Activated T-helper 1 cell treated with anti-CD3 and anti-CD28 coated beads, Interleukin-2, amount 50 U/mL, for 16 hours (primary cell): ENCODE measurements at regions not wholly inside any gene's neighbourhood (a gene's known extent, or its start where the extent isn't known, plus 50 kb on each side); places are given as distances from the start of the nearest gene placed in this dataset.
"Not testable (repeated sequence)": the region's sequence is repeated elsewhere in the genome, so short reads cannot be mapped to it uniquely, and the experiment has no call there.

Experiments
- DNase-seq, 2 donors: peaks; one replicate each; pipeline ENCODE4 v3.0.0-alpha.2; 2020; ENCODE audit warnings: low read depth in 1 of 2, low spot score in 1 of 2

DNA sequence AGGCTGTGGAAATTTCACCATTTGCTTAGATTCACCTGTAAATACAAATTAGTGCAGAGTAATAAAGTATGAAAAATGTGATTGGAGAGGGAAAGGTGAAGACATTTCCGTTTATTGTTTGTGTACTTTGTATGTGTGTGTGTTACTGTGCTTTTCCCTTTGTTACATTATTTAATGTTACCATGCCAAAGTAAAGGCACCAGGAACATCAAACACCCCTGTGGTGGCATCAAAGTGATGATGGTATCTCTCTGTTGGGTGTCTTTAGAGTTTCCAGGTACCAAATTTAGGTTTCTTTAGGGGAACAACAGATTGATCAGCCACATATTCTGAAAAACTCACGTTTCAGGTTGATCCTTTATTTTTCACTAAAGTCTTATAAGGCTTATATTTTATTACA, 189.0 kb upstream of the FBXO33 start:
- DNase-seq = no peak

DNA sequence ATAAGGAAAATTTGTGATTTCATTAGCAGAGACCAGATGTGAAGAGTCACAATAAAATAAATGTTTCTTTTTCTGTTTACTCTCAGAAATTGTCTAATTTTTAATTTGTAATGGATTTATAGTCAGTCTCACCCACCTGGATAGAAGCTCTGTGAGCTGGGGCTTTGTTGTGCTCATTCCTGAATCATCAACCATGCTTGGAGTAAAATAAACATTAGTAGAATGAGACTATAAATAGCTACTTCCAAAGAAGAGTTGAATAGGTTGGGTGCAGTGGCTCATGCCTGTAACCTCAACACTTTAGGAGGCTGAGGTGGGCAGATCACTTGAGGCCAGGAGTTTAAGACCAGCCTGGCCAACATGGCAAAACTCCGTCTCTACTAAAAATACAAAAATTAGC, 185.3 kb upstream of the FBXO33 start:
- DNase-seq = no peak

DNA sequence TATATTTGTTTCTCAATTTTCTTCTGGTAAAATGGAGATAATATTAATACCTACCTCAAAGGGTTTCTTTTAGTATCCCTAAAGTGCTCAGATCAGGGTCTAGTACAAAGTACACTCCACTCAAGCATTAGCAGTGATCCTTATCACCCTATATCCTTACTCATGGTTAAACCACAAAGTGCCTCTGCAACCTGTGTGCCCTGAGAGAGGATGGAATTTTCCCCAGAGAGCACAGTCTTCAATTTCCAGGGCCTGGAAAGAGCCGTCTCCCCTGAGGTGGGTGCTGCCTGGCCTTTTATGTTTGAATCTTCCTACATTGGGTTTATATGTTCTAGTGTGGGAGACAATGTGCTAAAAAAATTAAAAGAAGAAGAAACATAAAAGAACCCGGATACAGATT, 183.1 kb upstream of the FBXO33 start:
- DNase-seq = no peak

DNA sequence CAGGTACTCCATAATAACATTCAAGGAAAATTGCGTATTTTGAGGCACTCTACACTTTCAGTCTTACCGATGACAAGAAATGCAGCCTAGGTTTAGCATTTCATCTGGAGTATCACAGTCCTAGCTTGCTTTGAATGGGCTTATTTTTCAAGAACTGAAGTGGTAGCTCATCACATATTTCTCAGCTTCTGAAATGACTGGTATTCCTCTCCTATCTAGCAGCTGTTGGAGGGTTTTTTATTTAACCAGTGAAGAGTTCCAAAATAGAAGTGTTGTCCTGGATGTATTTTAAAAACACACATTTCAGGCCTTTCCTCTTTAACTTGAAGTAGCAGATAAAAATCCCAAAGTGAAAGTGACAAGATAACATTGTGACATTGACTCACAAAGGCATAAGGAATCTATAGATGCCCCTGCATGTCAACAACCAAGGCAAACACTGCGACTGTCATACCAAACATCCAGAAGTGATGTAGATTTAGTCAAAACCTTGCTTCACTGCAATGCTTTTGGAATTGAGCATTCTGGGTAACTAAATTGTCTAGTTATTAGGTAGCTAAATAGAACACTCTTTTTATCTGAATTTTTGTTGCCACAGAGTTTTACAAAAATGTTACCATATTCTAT, 182.2 kb upstream of the FBXO33 start:
- DNase-seq = no peak

DNA sequence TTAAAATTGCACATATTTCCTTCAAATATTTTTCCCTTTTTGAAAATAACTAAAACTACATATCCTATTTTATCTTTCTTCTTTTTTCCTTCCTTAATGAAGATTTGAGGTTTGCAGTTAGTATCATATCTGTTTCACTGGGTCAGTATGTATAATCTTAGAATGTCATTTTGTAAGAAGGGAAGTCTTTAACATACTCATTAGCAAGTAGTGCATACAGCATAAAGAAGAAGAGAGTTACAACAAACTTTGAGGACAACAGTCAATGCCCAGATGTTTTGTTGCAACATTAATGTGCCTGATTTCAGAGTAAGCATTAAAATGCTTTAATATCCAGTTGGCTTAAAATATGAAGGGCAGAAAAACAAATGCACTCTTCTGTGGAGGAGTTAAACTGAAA, 176.9 kb upstream of the FBXO33 start:
- DNase-seq = no peak

DNA sequence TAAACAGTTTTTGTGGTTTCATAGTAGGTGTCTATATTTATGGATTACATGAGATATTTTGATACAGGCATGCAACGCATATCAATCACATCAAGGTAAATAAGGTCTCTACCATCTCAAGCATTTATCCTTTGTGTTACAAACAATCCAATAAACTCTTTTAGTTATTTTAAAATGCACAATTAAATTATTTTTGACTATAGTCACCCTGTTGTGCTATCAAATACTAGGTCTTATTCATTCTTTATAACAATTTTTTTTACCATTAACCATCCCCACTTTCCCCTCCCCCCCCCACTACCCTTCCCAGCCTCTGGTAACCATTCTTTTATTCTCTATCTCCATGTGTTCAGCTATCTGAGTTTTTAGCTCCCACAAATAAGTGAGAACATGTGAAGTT, 175.7 kb upstream of the FBXO33 start:
- no peak for DNase-seq

DNA sequence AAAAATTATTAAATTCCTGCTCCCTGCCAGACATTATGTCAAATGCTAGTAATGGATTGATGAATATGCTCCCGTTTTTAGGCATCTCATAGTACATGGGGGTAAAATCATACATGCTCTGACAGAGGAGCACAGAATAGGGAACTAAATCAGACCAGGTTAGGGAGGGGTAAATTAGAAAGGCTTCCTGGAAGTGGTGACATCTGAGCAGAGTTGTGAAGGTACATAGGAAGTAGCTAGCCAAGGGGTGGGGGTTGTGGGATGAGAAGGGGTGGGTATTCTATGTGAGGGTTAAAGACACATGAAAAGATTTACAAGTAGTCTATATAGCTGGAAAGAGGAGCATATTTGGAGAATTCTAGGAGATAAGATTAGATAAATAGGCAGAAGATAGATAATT, 171.7 kb upstream of the FBXO33 start:
- no peak for DNase-seq

DNA sequence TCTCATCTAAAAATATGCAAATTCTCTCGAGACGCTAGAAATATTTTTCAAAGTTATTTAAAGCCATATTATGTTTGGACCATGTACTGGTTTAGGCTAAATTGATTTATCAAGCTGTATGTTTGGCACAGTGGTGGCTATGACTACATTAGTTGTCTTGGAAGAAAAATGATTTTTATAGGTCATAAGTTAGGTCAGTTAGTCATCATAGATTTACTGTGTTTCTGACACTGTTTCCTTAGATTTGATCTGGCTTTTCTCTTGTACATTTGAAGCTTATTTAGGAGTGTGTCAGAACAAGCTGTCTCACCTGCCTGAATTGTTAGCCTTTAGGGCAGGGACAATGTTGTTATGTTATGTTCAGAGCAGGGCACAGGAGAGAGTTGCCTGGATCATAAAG, 161.1 kb upstream of the FBXO33 start:
- DNase-seq = no peak

DNA sequence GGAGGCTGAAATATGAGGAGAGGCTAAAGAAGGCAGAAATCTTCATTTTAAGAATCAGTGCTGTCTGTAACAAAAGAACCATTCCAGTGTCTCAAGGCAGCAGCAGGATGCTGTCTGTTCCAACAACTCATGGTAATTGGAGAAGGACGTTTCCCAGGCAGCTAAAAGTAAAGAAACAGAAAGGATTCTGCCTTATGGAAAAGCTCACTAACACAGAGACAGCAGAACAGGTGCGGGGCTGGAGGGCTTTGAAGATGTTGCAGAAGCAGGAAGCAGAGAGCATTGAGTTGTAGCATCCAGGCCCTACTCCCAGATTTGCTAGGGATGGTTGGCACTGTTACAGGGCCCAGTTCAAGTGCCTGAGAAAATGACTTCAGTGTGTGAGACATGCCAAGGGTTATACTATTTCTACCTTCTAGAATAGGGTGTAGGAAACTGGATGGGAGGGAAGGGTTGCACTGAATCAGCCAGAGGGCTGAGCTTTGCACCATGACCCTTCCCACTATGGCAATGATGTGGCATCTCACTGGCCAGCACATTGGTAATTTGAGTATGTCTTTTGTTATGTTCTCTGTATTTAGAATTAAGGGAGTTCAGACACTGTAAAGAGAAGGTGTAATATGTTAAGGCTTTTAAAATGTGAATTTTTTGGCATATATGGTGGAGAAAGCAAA, 160.0 kb upstream of the FBXO33 start:
- no peak for DNase-seq

DNA sequence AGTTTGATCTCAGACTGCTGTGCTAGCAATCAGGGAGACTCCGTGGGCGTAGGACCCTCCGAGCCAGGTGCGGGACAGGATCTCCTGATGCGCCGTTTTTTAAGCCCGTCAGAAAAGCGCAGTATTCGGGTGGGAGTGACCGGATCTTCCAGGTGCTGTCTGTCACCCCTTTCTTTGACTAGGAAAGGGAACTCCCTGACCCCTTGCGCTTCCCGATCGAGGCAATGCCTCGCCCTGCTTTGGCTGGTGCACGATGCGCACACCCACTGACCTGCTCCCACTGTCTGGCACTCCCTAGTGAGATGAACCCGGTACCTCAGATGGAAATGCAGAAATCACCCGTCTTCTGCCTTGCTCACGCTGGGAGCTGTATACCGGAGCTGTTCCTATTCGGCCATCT, 157.6 kb upstream of the FBXO33 start:
- not testable (repeated sequence) for DNase-seq

DNA sequence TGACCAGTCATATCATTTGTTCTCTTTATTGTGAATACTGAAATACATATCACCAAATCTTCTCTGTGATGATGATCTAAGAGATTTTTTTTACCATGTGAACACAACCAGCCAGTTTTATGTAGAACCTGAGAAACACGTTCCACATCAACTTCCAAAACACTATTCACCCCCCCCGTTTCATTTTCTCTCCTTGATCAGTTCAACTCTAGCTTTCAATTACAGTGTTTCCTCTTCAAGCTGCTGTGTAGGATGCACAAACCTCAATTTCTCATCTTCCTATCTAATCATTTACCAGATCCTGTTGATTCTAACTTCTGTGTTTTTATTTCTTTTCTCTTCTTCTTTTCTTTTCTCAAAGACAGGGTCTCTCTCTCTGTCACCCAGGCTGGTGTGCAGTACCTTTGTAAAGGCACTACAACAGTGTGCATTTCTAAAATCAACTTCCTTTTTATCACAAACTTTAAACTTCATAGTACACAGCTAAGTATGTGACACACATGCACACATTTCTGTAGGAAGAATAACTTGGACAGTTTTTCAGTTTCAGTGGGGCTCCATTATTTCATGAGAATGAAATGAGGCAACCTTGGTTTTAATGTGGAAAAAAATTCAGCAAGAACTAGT, 149.9 kb upstream of the FBXO33 start:
- no peak for DNase-seq

DNA sequence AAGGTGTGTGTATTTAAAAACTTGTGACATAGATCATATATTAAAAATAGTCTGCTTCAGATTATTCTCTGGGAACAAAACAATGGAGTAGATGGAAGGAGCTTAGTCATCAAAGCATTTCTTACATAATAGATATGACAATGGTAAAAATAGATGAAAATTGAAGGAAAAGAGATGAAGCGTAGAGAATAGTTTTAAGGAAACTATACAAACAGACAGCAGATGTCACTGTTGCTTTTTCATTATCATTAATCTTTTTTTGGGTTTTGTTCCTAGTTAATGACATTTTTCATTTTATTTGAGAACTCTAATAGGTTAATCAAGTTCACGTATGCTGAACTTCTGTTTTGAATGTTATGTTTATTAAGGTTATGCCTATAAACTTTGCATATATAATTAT, 149.2 kb upstream of the FBXO33 start:
- no peak for DNase-seq

DNA sequence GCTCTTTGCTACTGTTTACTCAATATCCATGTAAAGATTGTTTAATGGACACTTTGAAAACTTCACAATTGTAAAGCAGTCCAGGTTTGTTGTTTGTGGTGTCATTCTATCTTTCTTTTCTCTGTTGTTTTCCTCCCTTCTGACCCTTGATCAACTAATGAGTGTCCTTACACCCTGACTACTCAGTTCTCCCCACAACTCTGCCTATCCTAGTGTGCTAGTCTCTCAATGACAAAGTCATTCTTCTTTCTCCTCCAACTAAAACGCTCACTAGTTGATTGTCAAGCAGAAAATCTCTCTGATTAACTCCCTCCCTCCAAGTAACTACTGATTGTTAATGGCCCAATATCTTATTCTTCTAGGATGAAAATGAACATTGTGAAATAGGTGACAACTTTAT, 148.5 kb upstream of the FBXO33 start:
- DNase-seq = no peak

DNA sequence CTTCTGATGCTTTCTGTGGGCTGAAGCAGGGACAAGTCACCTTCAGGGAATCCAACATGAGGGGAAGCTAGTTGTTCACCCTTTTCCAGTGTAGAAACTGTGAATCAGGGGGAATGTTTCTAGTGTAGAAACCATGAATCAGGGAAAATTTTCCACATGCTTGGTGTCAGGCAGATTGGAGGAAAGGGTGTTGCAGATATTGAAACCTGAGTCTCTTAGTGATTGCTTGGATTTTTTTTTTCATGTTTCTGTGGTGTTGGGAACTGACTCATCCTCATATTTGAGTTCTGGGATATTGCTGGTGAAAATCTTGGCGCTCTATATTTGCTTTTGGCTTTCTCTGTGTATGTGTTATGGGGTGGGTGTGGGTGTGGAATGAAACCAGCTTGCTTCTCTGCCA, 144.5 kb upstream of the FBXO33 start:
- DNase-seq = no peak

DNA sequence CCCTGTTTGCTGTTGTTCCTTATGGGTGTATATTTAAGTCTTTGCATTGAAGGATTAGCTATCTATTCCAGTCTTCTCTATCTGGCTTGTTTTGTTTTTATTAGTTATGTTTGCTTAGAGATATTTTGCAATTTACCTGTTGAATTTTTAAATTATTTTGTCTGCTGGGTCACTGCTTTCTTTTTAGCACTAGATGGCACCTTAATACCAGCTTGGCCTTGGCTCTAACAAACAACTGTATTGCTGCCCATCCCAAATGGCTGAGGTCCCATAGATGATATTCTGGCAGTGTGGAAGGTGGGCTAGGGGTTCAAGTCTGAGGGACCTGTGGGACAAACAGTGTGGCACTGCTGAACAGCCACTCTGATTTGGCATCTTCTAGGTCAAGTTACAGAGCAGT, 144.0 kb upstream of the FBXO33 start:
- no peak for DNase-seq

DNA sequence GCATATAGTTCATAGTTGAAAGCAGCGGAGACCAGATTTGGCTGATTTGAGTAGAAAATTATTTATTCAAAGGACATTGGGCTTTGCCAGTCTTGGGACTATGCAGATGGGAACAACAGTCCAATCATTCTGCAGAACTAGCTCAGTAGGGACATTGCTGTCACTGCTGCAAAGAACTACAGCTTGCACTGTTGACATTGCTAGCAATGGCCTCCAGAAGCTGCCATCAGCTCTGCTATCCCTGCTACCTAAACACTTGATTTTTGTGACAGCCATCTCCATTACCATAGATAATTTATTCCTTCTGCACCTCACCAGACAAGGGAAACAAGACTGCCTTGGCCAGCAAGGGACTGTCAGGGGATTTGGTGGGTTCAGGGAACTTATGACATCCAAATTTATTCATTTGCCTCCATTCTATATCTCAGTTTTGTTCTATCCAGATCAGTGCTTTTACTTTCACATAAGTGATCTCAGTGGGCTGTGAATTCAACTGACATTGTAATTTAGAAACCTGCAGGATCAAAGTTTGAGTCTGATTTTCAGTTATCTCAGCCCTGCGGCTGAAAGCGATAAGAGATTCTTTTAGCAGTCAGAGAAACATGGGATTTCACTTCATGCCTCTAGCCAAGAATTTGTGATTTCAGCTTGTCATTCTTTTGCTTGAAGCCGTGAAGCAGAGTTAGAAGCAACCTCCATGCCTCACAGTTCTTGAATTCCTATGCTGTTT, 136.7 kb upstream of the FBXO33 start:
- DNase-seq = no peak

DNA sequence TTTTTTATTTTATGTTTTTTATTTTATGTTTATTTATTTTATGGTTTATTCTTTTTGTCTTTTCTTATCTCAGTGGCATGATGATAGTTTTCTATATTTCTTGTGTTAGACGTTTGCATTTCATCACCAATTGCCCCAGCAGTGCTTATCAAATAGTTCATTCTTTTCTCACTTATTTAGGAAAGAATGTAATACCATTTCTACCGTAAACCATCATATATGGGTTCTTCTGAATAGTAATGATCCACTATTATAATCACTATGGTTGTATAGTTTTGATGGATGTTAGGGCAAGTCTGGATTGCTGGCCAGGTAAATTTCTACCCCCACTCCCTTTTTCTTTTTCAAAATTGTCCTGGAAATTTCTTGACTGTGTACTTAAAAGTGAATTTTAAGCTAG, 134.6 kb upstream of the FBXO33 start:
- no peak for DNase-seq

DNA sequence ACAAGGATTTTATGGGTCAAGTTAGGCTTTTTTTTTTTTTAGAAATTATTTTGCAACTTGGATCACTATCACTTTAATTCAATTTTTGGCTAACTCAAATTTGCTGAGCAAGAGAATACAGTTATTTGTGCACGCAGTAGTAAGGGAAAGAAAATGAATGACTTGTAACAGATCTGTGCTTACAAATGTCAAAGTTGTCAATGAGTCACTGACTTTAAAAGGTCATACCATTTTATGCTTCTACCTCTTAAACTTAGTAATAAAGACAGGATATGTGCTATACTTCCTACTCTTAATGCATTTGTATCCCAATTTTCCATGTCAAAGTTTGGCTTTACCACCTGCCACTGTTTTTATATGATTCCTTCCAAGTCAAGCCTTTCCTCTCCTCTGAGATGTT, 131.1 kb upstream of the FBXO33 start:
- DNase-seq = no peak

DNA sequence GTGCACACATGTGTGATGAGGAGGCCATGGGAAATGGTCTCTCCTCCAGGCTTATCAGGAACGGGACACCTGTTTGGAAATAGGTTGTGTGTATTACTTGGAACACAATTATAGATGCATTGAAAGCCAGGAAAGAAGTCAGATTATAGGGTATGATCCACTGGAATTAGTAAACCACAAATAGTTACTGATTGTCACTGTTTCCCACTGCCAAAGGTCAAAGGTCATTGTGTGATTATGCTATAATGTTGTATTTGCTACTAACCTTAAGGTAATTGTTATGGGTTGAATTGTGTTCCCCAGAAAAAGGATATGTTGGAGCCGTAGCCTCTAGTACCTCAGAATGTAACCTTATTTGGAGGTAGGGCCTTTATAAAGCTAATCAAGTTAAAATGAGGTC, 129.9 kb upstream of the FBXO33 start:
- no peak for DNase-seq

DNA sequence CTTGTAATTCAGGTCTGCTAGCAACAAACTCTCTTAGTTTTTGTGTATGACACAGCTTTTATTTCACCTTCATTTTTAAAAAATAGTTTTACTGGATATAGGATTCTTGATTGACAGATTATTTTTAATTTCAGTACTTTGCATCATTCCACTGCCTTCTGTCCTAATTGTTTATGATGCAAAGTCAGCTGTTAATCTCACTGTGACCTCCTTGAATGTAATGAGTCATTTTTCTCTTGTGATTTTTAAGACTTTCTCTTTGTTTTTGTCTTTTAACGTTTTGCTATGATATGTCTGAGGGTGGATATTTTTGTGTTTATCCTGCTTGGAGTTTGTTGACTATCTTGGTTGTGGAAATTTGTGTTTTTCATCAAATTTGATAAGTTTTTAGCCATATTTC, 126.3 kb upstream of the FBXO33 start:
- no peak for DNase-seq

DNA sequence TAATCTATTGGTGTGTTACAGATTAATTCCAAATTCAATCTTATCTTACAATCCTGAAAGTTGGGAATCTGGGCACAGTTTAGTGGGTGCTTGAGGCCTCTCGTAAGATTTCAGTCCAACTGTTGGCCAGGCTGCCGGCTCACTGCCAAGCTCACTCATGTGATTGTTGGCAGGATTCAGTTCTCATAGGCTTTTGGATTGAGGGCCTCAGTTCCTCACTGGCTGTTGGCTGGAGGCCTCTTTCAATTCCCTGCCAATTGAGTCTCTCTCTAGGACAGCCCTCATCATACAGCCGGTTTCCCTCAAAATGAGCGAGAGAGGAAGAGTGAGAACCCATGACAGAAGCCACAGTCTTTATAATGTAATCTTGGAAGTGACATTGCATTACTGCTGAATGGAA, 123.5 kb upstream of the FBXO33 start:
- no peak for DNase-seq

DNA sequence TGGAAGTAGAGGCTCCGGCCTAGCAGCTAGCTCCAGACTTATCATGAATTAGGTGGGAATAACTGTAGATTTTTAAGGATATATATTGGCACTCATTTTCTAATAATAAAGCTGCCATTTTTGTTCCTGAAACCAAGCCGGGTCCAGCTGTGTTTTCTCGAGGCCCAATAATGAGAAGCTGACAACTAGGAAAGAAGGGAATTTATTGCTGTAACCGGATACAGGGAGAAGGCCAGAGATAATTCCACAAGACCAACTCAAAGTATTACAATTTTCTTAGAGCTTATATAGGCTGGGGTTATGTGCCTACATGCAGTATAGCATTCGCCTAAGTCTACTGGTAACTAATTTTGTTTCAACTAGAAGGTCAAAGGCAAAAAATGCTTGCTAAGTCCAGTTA, 122.3 kb upstream of the FBXO33 start:
- no peak for DNase-seq
